SJCRH30 (cell line): ENCODE measurements at regions not wholly inside any gene's neighbourhood (a gene's known extent, or its start where the extent isn't known, plus 50 kb on each side); places are given as distances from the start of the nearest gene placed in this dataset.
A peak's percentile ranks its signal among the peaks of the same experiment; 100 is the strongest.

ENCODE experiments used
- DNase-seq, 2 experiments: peaks; one replicate each; pipeline ENCODE4 v3.0.0-alpha.2; 2015 to 2020
- H3K27ac ChIP-seq: fragments of 250-450 bp; sonication (Bioruptor Pico); 2 replicates; pipeline ENCODE4 v1.5.1; 2020; ENCODE audit warnings: mild to moderate bottlenecking, moderate library complexity
- H3K27me3 ChIP-seq: fragments of 250-450 bp; sonication (Bioruptor Pico); 2 replicates; pipeline ENCODE4 v1.5.1; 2020; ENCODE audit warnings: mild to moderate bottlenecking, moderate library complexity
- H3K36me3 ChIP-seq: fragments of 250-450 bp; sonication (Bioruptor Pico); 2 replicates; pipeline ENCODE4 v1.5.1; 2020; ENCODE audit warnings: mild to moderate bottlenecking, moderate library complexity
- H3K4me1 ChIP-seq: fragments of 250-450 bp; sonication (Bioruptor Pico); 2 replicates; pipeline ENCODE4 v1.5.1; 2020; ENCODE audit warnings: mild to moderate bottlenecking, moderate library complexity
- H3K4me3 ChIP-seq: fragments of 250-450 bp; sonication (Bioruptor Pico); 2 replicates; pipeline ENCODE4 v1.5.1; 2020; ENCODE audit warnings: mild to moderate bottlenecking, moderate library complexity
- H3K9me3 ChIP-seq: fragments of 250-450 bp; sonication (Bioruptor Pico); replicated peaks from 2 replicates; pipeline ENCODE4 v1.5.1; 2020; ENCODE audit warnings: mild to moderate bottlenecking, moderate library complexity

GRCh38 chr12:105927564-105927963 lies 211.2 kb downstream of the NUAK1 start:
- Histone ChIP-seq H3K9me3 (peaks cover 5% of the 10 kb centered on the region; the same call in 1 of the 2 replicates), H3K27me3 (no peaks in the 10 kb centered on the region), H3K4me1 (peaks cover 10% of the 10 kb centered on the region), H3K36me3 (no peaks in the 10 kb centered on the region), H3K4me3 (no peak overlapping the region), H3K27ac (no peak overlapping the region; the same call in 1 of the 2 replicates)
- DNase-seq: peak; percentile 8 to 38

- no peak for DNase-seq
- Histone ChIP-seq H3K4me3 (no peak overlapping the region), H3K9me3 (peaks cover 5% of the 10 kb centered on the region; the same call in 1 of the 2 replicates), H3K36me3 (no peaks in the 10 kb centered on the region), H3K4me1 (peaks cover 5% of the 10 kb centered on the region; the same call in 1 of the 2 replicates), H3K27ac (no peak overlapping the region), H3K27me3 (no peaks in the 10 kb centered on the region)
These were observed 210.3 kb downstream of the NUAK1 start for GRCh38 chr12:105928436-105928835.

- Histone ChIP-seq H3K9me3 (peaks cover 5% of the 10 kb centered on the region; the same call in 1 of the 2 replicates), H3K27ac (no peak overlapping the region), H3K4me1 (peaks cover 11% of the 10 kb centered on the region), H3K27me3 (no peaks in the 10 kb centered on the region), H3K36me3 (no peaks in the 10 kb centered on the region), H3K4me3 (no peak overlapping the region)
- no peak for DNase-seq
These were observed 209.6 kb downstream of the NUAK1 start for GRCh38 chr12:105929192-105929591.

GRCh38 chr12:105930557-105931503 lies 207.9 kb downstream of the NUAK1 start:
- no peak overlapping the region for H3K27ac ChIP-seq
- no peak for DNase-seq
- H3K4me1 ChIP-seq: peaks cover 27% of the 10 kb centered on the region
- H3K36me3 ChIP-seq: no peaks in the 10 kb centered on the region
- H3K9me3 ChIP-seq: peaks cover 5% of the 10 kb centered on the region; the same call in 1 of the 2 replicates
- H3K27me3 ChIP-seq: no peaks in the 10 kb centered on the region
- H3K4me3 ChIP-seq: no peak overlapping the region

GRCh38 chr12:105931762-105932570 lies 206.8 kb downstream of the NUAK1 start:
- Histone ChIP-seq H3K4me3 (no peak overlapping the region), H3K4me1 (peaks cover 28% of the 10 kb centered on the region), H3K27me3 (no peaks in the 10 kb centered on the region), H3K27ac (no peak overlapping the region), H3K36me3 (no peaks in the 10 kb centered on the region), H3K9me3 (peaks cover 5% of the 10 kb centered on the region; the same call in 1 of the 2 replicates)
- DNase-seq: no peak

- Histone ChIP-seq H3K4me1 (peaks cover 24% of the 10 kb centered on the region), H3K27ac (peak overlapping the region; percentile 24)
- peak; percentile 30 to 37 for DNase-seq
These were observed 204.8 kb downstream of the NUAK1 start for GRCh38 chr12:105933671-105934665.

GRCh38 chr12:105935106-105935505 lies 203.6 kb downstream of the NUAK1 start:
- Histone ChIP-seq H3K27me3 (no peaks in the 10 kb centered on the region), H3K4me1 (peaks cover 24% of the 10 kb centered on the region), H3K36me3 (no peaks in the 10 kb centered on the region), H3K4me3 (no peak overlapping the region), H3K27ac (no peak overlapping the region; the same call in 1 of the 2 replicates), H3K9me3 (no peaks in the 10 kb centered on the region)
- DNase-seq: peak; percentile 22

More at GRCh38 chr12:105933671-105934665, 204.8 kb downstream of the NUAK1 start:
- Histone ChIP-seq H3K4me3 (peak overlapping the region; percentile 12; the same call in 1 of the 2 replicates), H3K9me3 (no peaks in the 10 kb centered on the region), H3K27me3 (no peaks in the 10 kb centered on the region), H3K36me3 (no peaks in the 10 kb centered on the region)

- no peaks in the 10 kb centered on the region for H3K9me3 ChIP-seq
- H3K4me3 ChIP-seq: no peak overlapping the region
- H3K4me1 ChIP-seq: peaks cover 24% of the 10 kb centered on the region
- H3K27ac ChIP-seq: no peak overlapping the region
- no peaks in the 10 kb centered on the region for H3K36me3 ChIP-seq
- no peaks in the 10 kb centered on the region for H3K27me3 ChIP-seq
- no peak for DNase-seq
These were observed 202.8 kb downstream of the NUAK1 start for GRCh38 chr12:105935981-105936380.

GRCh38 chr12:105936496-105936895 lies 202.3 kb downstream of the NUAK1 start:
- no peak for DNase-seq
- Histone ChIP-seq H3K9me3 (no peaks in the 10 kb centered on the region), H3K4me3 (no peak overlapping the region), H3K27me3 (no peaks in the 10 kb centered on the region), H3K36me3 (no peaks in the 10 kb centered on the region), H3K27ac (no peak overlapping the region), H3K4me1 (peaks cover 24% of the 10 kb centered on the region)

GRCh38 chr12:105937009-105937408 lies 201.7 kb downstream of the NUAK1 start:
- H3K9me3 ChIP-seq: no peaks in the 10 kb centered on the region
- H3K36me3 ChIP-seq: no peaks in the 10 kb centered on the region
- DNase-seq: no peak
- peaks cover 24% of the 10 kb centered on the region for H3K4me1 ChIP-seq
- H3K4me3 ChIP-seq: no peak overlapping the region
- H3K27me3 ChIP-seq: no peaks in the 10 kb centered on the region
- no peak overlapping the region for H3K27ac ChIP-seq

- no peaks in the 10 kb centered on the region for H3K27me3 ChIP-seq
- H3K27ac ChIP-seq: no peak overlapping the region
- no peaks in the 10 kb centered on the region for H3K9me3 ChIP-seq
- no peak for DNase-seq
- no peaks in the 10 kb centered on the region for H3K36me3 ChIP-seq
- peaks cover 17% of the 10 kb centered on the region for H3K4me1 ChIP-seq
- no peak overlapping the region for H3K4me3 ChIP-seq
These were observed 199.5 kb downstream of the NUAK1 start for GRCh38 chr12:105939181-105939721.

- H3K36me3 ChIP-seq: no peaks in the 10 kb centered on the region
- no peak for DNase-seq
- no peak overlapping the region for H3K27ac ChIP-seq
- H3K4me3 ChIP-seq: no peak overlapping the region
- no peaks in the 10 kb centered on the region for H3K9me3 ChIP-seq
- H3K4me1 ChIP-seq: no peaks in the 10 kb centered on the region
- no peaks in the 10 kb centered on the region for H3K27me3 ChIP-seq
These were observed 196.5 kb downstream of the NUAK1 start for GRCh38 chr12:105942281-105942680.

GRCh38 chr12:105943525-105943924 lies 195.2 kb downstream of the NUAK1 start:
- H3K36me3 ChIP-seq: no peaks in the 10 kb centered on the region
- no peak overlapping the region for H3K4me3 ChIP-seq
- H3K27ac ChIP-seq: no peak overlapping the region
- H3K4me1 ChIP-seq: no peaks in the 10 kb centered on the region
- no peaks in the 10 kb centered on the region for H3K27me3 ChIP-seq
- DNase-seq: no peak
- no peaks in the 10 kb centered on the region for H3K9me3 ChIP-seq

- Histone ChIP-seq H3K9me3 (no peaks in the 10 kb centered on the region), H3K27ac (no peak overlapping the region), H3K36me3 (no peaks in the 10 kb centered on the region), H3K4me1 (no peaks in the 10 kb centered on the region), H3K27me3 (no peaks in the 10 kb centered on the region), H3K4me3 (no peak overlapping the region)
- DNase-seq: no peak
These were observed 194.1 kb downstream of the NUAK1 start for GRCh38 chr12:105944628-105945027.
